Thoracic aorta (tissue), 2 donors: ENCODE measurements at regions not wholly inside any gene's neighbourhood (a gene's known extent, or its start where the extent isn't known, plus 50 kb on each side); places are given as distances from the start of the nearest gene placed in this dataset.

Experiments used
- ATAC-seq: fragments of 150-250 bp; one replicate; pipeline ENCODE4 v1.8.0; 2017; ENCODE audit warnings: low read depth; ENCODE audit not compliant: insufficient number of reproducible peaks, low FRiP score
- DNase-seq: peaks from one replicate; pipeline ENCODE4 v3.0.0-alpha.2; 2020; ENCODE audit warnings: low spot score
- H3K27ac ChIP-seq, 2 donors: fragments of 200-600 bp; sonication (generic); 1 replicate in 1 of 2; 2 replicates in 1 of 2; pipeline ENCODE4 v1.5.1; 2016; ENCODE audit warnings: mild to moderate bottlenecking in 2 of 2, moderate library complexity in 2 of 2
- H3K27me3 ChIP-seq: fragments of 200-600 bp; sonication (generic); replicated peaks from 2 replicates; pipeline ENCODE4 v1.6.0; 2016; ENCODE audit warnings: mild to moderate bottlenecking; ENCODE audit not compliant: insufficient read depth
- H3K36me3 ChIP-seq: fragments of 200-600 bp; sonication (generic); one replicate; pipeline ENCODE4 v1.5.1; 2016
- H3K4me1 ChIP-seq, 2 donors: fragments of 200-600 bp; sonication (generic); 1 replicate in 1 of 2; 2 replicates in 1 of 2; pipeline versions ENCODE4 v1.5.1 to v1.6.0; 2016; ENCODE audit warnings: low read depth in 2 of 2, mild to moderate bottlenecking in 1 of 2; ENCODE audit not compliant: control insufficient read depth in 1 of 2
- H3K4me3 ChIP-seq: fragments of 200-600 bp; sonication (generic); 2 replicates; pipeline ENCODE4 v1.5.1; 2016; ENCODE audit warnings: mild to moderate bottlenecking
- H3K9me3 ChIP-seq: fragments of 200-600 bp; sonication (generic); 2 replicates; pipeline ENCODE4 v1.5.1; 2016
- CTCF ChIP-seq: fragments of 200-600 bp; sonication (generic); IDR thresholded peaks from one replicate; pipeline ENCODE4 v1.5.1; 2019; ENCODE audit warnings: antibody characterized with exemption

GRCh38 chr15:61660579-61660978, 399.7 kb downstream of the VPS13C start:
- no peaks in the 10 kb centered on the region for H3K27me3 ChIP-seq
- no peak overlapping the region for H3K27ac ChIP-seq
- no peaks in the 10 kb centered on the region for H3K4me1 ChIP-seq
- peaks cover 3% of the 10 kb centered on the region for H3K9me3 ChIP-seq
- no peaks in the 10 kb centered on the region for H3K36me3 ChIP-seq
- no peak overlapping the region for H3K4me3 ChIP-seq
- ATAC-seq (no peak), DNase-seq (no peak)
- no peak for TF ChIP-seq CTCF

GRCh38 chr15:61659566-61660190, 400.6 kb downstream of the VPS13C start:
- no peak for DNase-seq
- Histone ChIP-seq H3K27me3 (no peaks in the 10 kb centered on the region), H3K9me3 (peaks cover 3% of the 10 kb centered on the region), H3K36me3 (no peaks in the 10 kb centered on the region), H3K4me3 (no peak overlapping the region), H3K4me1 (no peaks in the 10 kb centered on the region), H3K27ac (no peak overlapping the region)
- TF ChIP-seq CTCF = no peak
- ATAC-seq = no peak

- ATAC-seq (no peak), DNase-seq (no peak)
- H3K36me3 ChIP-seq = no peaks in the 10 kb centered on the region
- peaks cover 3% of the 10 kb centered on the region for H3K9me3 ChIP-seq
- H3K27ac ChIP-seq = no peak overlapping the region
- TF ChIP-seq CTCF = no peak
- H3K4me3 ChIP-seq = no peak overlapping the region
- no peaks in the 10 kb centered on the region for H3K4me1 ChIP-seq
- no peaks in the 10 kb centered on the region for H3K27me3 ChIP-seq
These were observed 402.8 kb downstream of the VPS13C start for GRCh38 chr15:61657461-61657860.

GRCh38 chr15:61656391-61656790, 403.9 kb downstream of the VPS13C start:
- H3K9me3 ChIP-seq = peaks cover 3% of the 10 kb centered on the region
- no peaks in the 10 kb centered on the region for H3K36me3 ChIP-seq
- H3K27me3 ChIP-seq = no peaks in the 10 kb centered on the region
- no peak overlapping the region for H3K4me3 ChIP-seq
- no peaks in the 10 kb centered on the region for H3K4me1 ChIP-seq
- no peak for TF ChIP-seq CTCF
- DNase-seq (no peak), ATAC-seq (no peak)
- H3K27ac ChIP-seq = no peak overlapping the region

- peaks cover 3% of the 10 kb centered on the region for H3K9me3 ChIP-seq
- H3K4me3 ChIP-seq = no peak overlapping the region
- no peak for TF ChIP-seq CTCF
- no peaks in the 10 kb centered on the region for H3K36me3 ChIP-seq
- H3K4me1 ChIP-seq = no peaks in the 10 kb centered on the region
- DNase-seq = no peak
- H3K27me3 ChIP-seq = no peaks in the 10 kb centered on the region
- no peak overlapping the region for H3K27ac ChIP-seq
- ATAC-seq = no peak
These were observed 404.4 kb downstream of the VPS13C start for GRCh38 chr15:61655881-61656280.
